Caco-2 (cell line): ENCODE measurements at regions not wholly inside any gene's neighbourhood (a gene's known extent, or its start where the extent isn't known, plus 50 kb on each side); places are given as distances from the start of the nearest gene placed in this dataset.
"Not testable (repeated sequence)": the region's sequence is repeated elsewhere in the genome, so short reads cannot be mapped to it uniquely, and the experiment has no call there.

ENCODE experiments used
- BruUV-seq: library from RNA; stranded (reverse); fragments of 400-500 nt; replicated peaks from 2 replicates; lab custom pipeline; 2021; lab: Mats Ljungman, UMichigan
- CTCF ChIA-PET: fragments of 300-600 bp; sonication (Branson Sonifier 250); formaldehyde crosslinking; loops from one replicate; lab custom pipeline; 2022; ENCODE audit warnings: antibody characterized with exemption; lab: Charles Lee
- POLR2A ChIA-PET: fragments of 300-600 bp; sonication (Branson Sonifier 250); formaldehyde crosslinking; loops from one replicate; lab custom pipeline; 2022; ENCODE audit warnings: antibody characterized with exemption; lab: Charles Lee
- DNase-seq, 2 experiments: peaks; one replicate each; pipeline versions ENCODE4 v3.0.0 to v3.0.0-alpha.2; 2020 to 2022
- H3K27me3 ChIP-seq: replicated peaks from 2 replicates; pipeline ENCODE4 v1.6.0; 2011; ENCODE audit warnings: low read length; ENCODE audit not compliant: control insufficient read depth, insufficient read depth
- H3K36me3 ChIP-seq: 2 replicates; pipeline ENCODE4 v1.5.1; 2011; ENCODE audit warnings: low read length; ENCODE audit not compliant: control insufficient read depth, insufficient read depth
- H3K4me1 ChIP-seq: fragments of 250-450 bp; sonication (Bioruptor Pico); 2 replicates; pipeline ENCODE4 v1.5.1; 2020; ENCODE audit warnings: mild to moderate bottlenecking
- H3K4me3 ChIP-seq: 2 replicates; pipeline ENCODE4 v1.5.1; 2011; ENCODE audit warnings: low read depth, mild to moderate bottlenecking, control low read depth, low read length
- H3K9me3 ChIP-seq: fragments of 250-450 bp; sonication (Bioruptor Pico); 2 replicates; pipeline ENCODE4 v1.5.1; 2020; ENCODE audit warnings: mild to moderate bottlenecking, moderate library complexity
- H3K27ac Mint-ChIP-seq: one replicate; pipeline ENCODE4 v1.8.0; 2022; ENCODE audit warnings: mixed read lengths; ENCODE audit not compliant: unreplicated experiment
- H3K27me3 Mint-ChIP-seq: one replicate; pipeline ENCODE4 v1.8.0; 2022; ENCODE audit warnings: mixed read lengths; ENCODE audit not compliant: insufficient read depth, unreplicated experiment
- H3K36me3 Mint-ChIP-seq: one replicate; pipeline ENCODE4 v1.8.0; 2022; ENCODE audit warnings: mild to moderate bottlenecking, mixed read lengths; ENCODE audit not compliant: insufficient read depth, unreplicated experiment
- H3K4me1 Mint-ChIP-seq: one replicate; pipeline ENCODE4 v1.8.0; 2022; ENCODE audit warnings: low read depth, mixed read lengths; ENCODE audit not compliant: unreplicated experiment
- H3K4me3 Mint-ChIP-seq: one replicate; pipeline ENCODE4 v1.8.0; 2022; ENCODE audit warnings: mild to moderate bottlenecking, moderate library complexity, mixed read lengths; ENCODE audit not compliant: unreplicated experiment
- H3K9me3 Mint-ChIP-seq: one replicate; pipeline ENCODE4 v1.8.0; 2022; ENCODE audit warnings: mixed read lengths; ENCODE audit not compliant: unreplicated experiment
- intact Hi-C: fragments of 100-400 bp; cut with micrococcal nuclease; formaldehyde crosslinking; loops from one replicate; pipeline ENCODE4 v1.10.0; 2022; ENCODE audit not compliant: unreplicated experiment
- TF ChIP-seq, protein P1 (sequence below), 2 experiments: fragments of 200-600 bp in 1 of 2; IDR thresholded peaks; 1 replicate in 1 of 2; 2 replicates in 1 of 2; pipeline versions ENCODE4 v1.5.1 to v1.8.0; 2011 to 2022; ENCODE audit warnings: antibody characterized with exemption in 1 of 2, control low read depth in 1 of 2, inconsistent platforms in 1 of 2, low read depth in 1 of 2, low read length in 1 of 2, mild to moderate bottlenecking in 1 of 2, moderate library complexity in 1 of 2; ENCODE audit not compliant: insufficient read depth in 1 of 2, severe bottlenecking in 1 of 2, unreplicated experiment in 1 of 2

DNA sequence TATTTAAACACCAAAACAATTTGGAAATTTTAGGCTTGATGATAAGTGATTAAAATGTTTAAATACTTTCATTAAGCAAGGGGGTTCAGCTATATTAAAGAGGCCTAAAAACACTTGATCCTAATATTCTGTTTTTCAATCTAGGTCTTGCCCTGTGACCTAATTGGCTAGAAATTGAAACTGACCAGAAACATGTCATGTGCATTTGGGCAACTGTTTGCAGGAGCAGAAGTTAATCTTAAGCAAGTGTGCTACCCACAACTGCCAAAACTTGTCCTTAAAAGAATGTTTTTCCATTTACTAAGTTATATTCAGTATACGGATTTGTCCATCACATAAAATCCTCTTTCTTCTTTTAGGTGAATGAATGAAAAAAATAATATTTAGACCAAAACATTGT is 167.3 kb downstream of the PPP1R3A start:
- no TSS peak for BruUV-seq
- Histone ChIP-seq H3K9me3 (no peaks in the 10 kb centered on the region), H3K4me1 (no peaks in the 10 kb centered on the region), H3K4me3 (no peak overlapping the region), H3K27me3 (no peaks in the 10 kb centered on the region), H3K36me3 (no peaks in the 10 kb centered on the region)
- intact Hi-C loops, result no loop called here
- TF ChIP-seq, protein P1, sequence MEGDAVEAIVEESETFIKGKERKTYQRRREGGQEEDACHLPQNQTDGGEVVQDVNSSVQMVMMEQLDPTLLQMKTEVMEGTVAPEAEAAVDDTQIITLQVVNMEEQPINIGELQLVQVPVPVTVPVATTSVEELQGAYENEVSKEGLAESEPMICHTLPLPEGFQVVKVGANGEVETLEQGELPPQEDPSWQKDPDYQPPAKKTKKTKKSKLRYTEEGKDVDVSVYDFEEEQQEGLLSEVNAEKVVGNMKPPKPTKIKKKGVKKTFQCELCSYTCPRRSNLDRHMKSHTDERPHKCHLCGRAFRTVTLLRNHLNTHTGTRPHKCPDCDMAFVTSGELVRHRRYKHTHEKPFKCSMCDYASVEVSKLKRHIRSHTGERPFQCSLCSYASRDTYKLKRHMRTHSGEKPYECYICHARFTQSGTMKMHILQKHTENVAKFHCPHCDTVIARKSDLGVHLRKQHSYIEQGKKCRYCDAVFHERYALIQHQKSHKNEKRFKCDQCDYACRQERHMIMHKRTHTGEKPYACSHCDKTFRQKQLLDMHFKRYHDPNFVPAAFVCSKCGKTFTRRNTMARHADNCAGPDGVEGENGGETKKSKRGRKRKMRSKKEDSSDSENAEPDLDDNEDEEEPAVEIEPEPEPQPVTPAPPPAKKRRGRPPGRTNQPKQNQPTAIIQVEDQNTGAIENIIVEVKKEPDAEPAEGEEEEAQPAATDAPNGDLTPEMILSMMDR (IDR thresholded peaks at IDR 0.05; ENCODE audit: insufficient read depth in 1 of 2, low read depth in 1 of 2, low read length in 1 of 2, severe bottlenecking in 1 of 2, unreplicated experiment in 1 of 2), result no peak
- Mint-ChIP-seq H3K9me3 (no peaks in the 10 kb centered on the region), H3K4me1 (no peaks in the 10 kb centered on the region), H3K36me3 (no peaks in the 10 kb centered on the region), H3K27ac (no peak overlapping the region), H3K4me3 (no peak overlapping the region), H3K27me3 (no peaks in the 10 kb centered on the region)
- POLR2A ChIA-PET, result no interaction called here
- DNase-seq, result no peak
- CTCF ChIA-PET, result no interaction called here

DNA sequence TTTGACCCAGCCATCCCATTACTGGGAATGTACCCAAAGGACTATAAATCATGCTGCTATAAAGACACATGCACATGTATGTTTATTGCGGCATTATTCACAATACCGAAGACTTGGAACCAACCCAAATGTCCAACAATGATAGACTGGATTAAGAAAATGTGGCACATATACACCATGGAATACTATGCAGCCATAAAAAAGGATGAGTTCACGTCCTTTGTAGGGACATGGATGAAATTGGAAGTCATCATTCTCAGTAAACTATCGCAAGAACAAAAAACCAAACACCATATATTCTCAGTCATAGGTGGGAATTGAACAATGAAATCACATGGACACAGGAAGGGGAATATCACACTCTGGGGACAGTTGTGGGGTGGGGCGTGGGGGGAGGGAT is 170.4 kb downstream of the PPP1R3A start:
- not testable (repeated sequence) for H3K4me1 Mint-ChIP-seq

DNA sequence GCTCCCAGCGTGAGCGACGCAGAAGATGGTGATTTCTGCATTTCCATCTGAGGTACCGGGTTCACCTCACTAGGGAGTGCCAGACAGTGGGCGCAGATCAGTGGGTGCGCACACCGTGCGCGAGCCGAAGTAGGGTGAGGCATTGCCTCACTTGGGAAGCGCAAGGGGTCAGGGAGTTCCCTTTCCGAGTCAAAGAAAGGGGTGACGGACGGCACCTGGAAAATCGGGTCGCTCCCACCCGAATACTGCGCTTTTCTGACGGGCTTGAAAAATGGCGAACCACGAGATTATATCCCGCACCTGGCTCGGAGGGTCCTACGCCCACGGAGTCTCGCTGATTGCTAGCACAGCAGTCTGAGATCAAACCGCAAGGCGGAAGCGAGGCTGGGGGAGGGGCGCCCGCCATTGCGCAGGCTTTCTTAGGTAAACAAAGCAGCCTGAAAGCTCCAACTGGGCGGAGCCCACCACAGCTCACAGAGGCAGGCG is 175.8 kb downstream of the PPP1R3A start:
- POLR2A ChIA-PET, DNase-seq, H3K4me1 Mint-ChIP-seq, H3K36me3 ChIP-seq, intact Hi-C loops, BruUV-seq, H3K9me3 ChIP-seq, H3K27ac Mint-ChIP-seq, H3K4me1 ChIP-seq, H3K27me3 Mint-ChIP-seq, CTCF ChIA-PET, H3K4me3 ChIP-seq, H3K36me3 Mint-ChIP-seq, H3K27me3 ChIP-seq: not testable (repeated sequence)
- H3K4me3 Mint-ChIP-seq, result peak overlapping the region; percentile 16
- peaks cover 20% of the 10 kb centered on the region for H3K9me3 Mint-ChIP-seq

More for the DNA sequence above, 170.4 kb downstream of the PPP1R3A start:
- H3K27ac Mint-ChIP-seq, DNase-seq, H3K9me3 Mint-ChIP-seq, H3K36me3 ChIP-seq, CTCF ChIA-PET, H3K36me3 Mint-ChIP-seq, H3K4me3 Mint-ChIP-seq, H3K9me3 ChIP-seq, intact Hi-C loops, BruUV-seq, H3K27me3 Mint-ChIP-seq, H3K27me3 ChIP-seq, H3K4me3 ChIP-seq, POLR2A ChIA-PET, H3K4me1 ChIP-seq: not testable (repeated sequence)

DNA sequence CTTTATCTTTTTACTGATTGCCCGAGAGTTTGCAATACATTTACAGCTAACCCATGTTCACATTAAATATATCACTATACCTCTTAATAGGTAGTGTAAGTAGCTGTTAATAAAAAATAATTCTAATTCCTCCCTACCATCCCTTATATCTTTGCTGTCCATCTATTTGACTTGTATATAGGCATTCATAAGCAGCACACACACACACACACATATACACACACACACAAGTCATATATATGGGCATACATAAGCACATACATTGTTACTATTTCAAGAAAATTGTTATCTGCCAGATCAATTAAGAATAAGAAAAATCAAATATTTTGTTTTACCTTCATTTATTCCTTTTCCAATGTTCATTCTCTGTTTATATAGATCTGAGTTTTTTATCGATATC is 176.4 kb downstream of the PPP1R3A start:
- Mint-ChIP-seq H3K4me3 (no peak overlapping the region), H3K27me3 (no peaks in the 10 kb centered on the region), H3K27ac (no peak overlapping the region), H3K36me3 (no peaks in the 10 kb centered on the region), H3K4me1 (no peaks in the 10 kb centered on the region), H3K9me3 (peaks cover 20% of the 10 kb centered on the region)
- no peak for DNase-seq
- Histone ChIP-seq H3K36me3 (no peaks in the 10 kb centered on the region), H3K27me3 (no peaks in the 10 kb centered on the region), H3K9me3 (no peaks in the 10 kb centered on the region), H3K4me1 (no peaks in the 10 kb centered on the region), H3K4me3 (no peak overlapping the region)
- TF ChIP-seq, protein P1 (IDR thresholded peaks at IDR 0.05; ENCODE audit: insufficient read depth in 1 of 2, low read depth in 1 of 2, low read length in 1 of 2, severe bottlenecking in 1 of 2, unreplicated experiment in 1 of 2), result no peak
- intact Hi-C loops, result no loop called here
- POLR2A ChIA-PET, result no interaction called here
- CTCF ChIA-PET, result no interaction called here
- BruUV-seq, result no TSS peak
